Fibroblast of skin of right biceps (primary cell): ENCODE measurements at regions not wholly inside any gene's neighbourhood (a gene's known extent, or its start where the extent isn't known, plus 50 kb on each side); places are given as distances from the start of the nearest gene placed in this dataset.
"Not testable (repeated sequence)": the region's sequence is repeated elsewhere in the genome, so short reads cannot be mapped to it uniquely, and the experiment has no call there.

Source experiments
- DNase-seq: peaks from one replicate; pipeline ENCODE4 v3.0.0-alpha.2; 2013

- DNase-seq = not testable (repeated sequence)
Measured at GRCh38 chr7:26424319-26424718, 132.7 kb downstream of the SNX10 start.

- DNase-seq = no peak
Measured at GRCh38 chr7:26425655-26426054, 134.0 kb downstream of the SNX10 start.

GRCh38 chr7:26426096-26426495 is 134.4 kb downstream of the SNX10 start:
- no peak for DNase-seq

- no peak for DNase-seq
Measured at GRCh38 chr7:26428571-26428970, 136.9 kb downstream of the SNX10 start.

GRCh38 chr7:26429168-26429567 is 137.5 kb downstream of the SNX10 start:
- DNase-seq = no peak

GRCh38 chr7:26434974-26435373 is 143.3 kb downstream of the SNX10 start:
- no peak for DNase-seq

GRCh38 chr7:26437003-26437532 is 145.4 kb downstream of the SNX10 start:
- no peak for DNase-seq

GRCh38 chr7:26438078-26438477 is 146.4 kb downstream of the SNX10 start:
- DNase-seq = no peak

- no peak for DNase-seq
Measured at GRCh38 chr7:26439521-26440232, 148.0 kb downstream of the SNX10 start.

GRCh38 chr7:26440233-26441001 is 148.8 kb downstream of the SNX10 start:
- DNase-seq = no peak

GRCh38 chr7:26441002-26441521 is 149.4 kb downstream of the SNX10 start:
- DNase-seq = no peak

GRCh38 chr7:26441611-26442277 is 150.1 kb downstream of the SNX10 start:
- no peak for DNase-seq

- DNase-seq = no peak
Measured at GRCh38 chr7:26443006-26443405, 151.3 kb downstream of the SNX10 start.

- DNase-seq = no peak
Measured at GRCh38 chr7:26443751-26444150, 152.1 kb downstream of the SNX10 start.

GRCh38 chr7:26444555-26444954 is 152.9 kb downstream of the SNX10 start:
- no peak for DNase-seq

- no peak for DNase-seq
Measured at GRCh38 chr7:26447116-26447515, 155.5 kb downstream of the SNX10 start.

- DNase-seq = peak; percentile 71
Measured at GRCh38 chr7:26449175-26450165, 157.8 kb downstream of the SNX10 start.

GRCh38 chr7:26451997-26452396 is 160.3 kb downstream of the SNX10 start:
- DNase-seq = no peak

GRCh38 chr7:26454180-26454579 is 162.5 kb downstream of the SNX10 start:
- peak; percentile 15 for DNase-seq

GRCh38 chr7:26457696-26458327 is 166.2 kb downstream of the SNX10 start:
- no peak for DNase-seq

GRCh38 chr7:26458466-26459145 is 166.9 kb downstream of the SNX10 start:
- no peak for DNase-seq
